IPS DF 4.7 (cell line): ENCODE measurements at regions not wholly inside any gene's neighbourhood (a gene's known extent, or its start where the extent isn't known, plus 50 kb on each side); places are given as distances from the start of the nearest gene placed in this dataset.

Source experiments
- DNase-seq: peaks from one replicate; pipeline ENCODE4 v3.0.0-alpha.2; 2013; ENCODE audit warnings: low spot score; ENCODE audit errors: extremely low read depth

DNA sequence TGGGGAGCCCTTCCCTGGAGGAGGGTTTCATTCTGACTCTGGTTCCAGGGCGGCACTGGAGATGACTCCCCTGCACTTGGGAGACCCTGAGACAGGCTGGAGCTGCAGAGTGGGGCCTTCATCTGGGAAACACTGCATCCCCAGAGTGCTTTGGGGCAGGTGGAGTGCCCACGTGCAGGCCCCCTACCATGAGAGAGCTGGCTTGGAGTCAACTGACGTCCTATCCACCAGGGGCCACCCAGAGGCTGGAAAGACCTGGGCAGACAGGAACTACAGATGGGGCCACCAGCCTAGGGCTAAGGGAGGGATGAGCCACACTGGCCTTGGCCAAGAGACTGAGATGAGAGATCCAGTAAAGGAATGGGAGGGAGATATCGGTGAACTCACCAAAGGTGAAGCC lies 153.8 kb downstream of the ASB1 start:
- DNase-seq: no peak

DNA sequence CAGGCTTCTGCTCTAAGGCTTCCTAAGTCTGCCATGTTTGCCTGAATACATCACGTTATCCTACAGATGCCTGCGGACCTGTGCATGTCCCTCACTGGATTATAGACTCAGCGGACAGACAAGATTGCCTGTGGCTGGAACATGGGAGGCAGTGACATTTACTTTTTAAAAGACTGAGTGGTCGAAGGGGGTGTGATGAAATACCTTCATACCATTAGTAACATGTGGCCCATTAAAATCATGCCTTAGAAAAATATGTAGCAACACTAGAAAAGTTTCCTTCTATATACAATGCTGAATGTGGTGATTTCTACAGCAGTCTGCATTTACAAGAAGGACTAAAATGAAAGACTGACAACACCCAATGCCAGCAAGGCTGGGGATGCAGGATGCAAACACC lies 154.4 kb downstream of the ASB1 start:
- DNase-seq: no peak

DNA sequence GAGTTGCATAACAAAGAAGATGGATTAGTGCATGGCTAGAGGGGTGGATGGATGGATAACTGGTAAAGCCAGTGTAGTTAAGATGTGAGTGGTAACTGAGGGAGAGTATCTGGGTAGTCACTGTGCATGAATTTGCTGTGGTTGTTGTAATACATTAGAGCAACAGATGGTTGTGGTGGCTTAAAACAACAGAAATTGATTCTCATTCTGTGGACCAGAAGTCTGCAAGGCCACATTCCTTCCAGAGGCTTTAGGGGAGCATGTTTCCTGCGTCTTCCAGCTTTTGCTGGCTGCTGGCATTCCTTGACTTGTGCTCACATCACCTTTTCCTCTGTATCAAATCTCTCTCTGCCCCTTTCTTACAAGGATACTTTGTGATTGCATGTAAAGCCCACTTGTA lies 155.4 kb downstream of the ASB1 start:
- DNase-seq: no peak

DNA sequence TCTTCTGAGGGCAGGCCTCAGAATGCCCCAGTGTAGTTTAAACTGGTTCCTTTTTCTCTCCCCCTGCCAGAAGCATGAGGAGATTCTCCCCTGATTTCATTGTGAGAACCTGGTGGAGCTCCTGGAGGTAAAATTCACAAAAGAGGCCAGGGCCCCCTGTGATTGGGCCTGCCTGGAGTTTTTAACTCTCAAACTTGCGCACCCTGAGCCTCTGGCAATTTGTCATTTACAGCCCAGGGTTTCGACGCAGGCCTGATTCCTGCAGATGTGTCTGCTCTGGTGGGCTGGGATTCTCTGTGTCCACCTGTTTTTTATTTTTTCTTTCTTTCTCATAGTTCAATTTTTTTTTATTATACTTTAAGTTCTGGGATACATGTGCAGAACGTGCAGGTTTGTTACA lies 157.9 kb downstream of the ASB1 start:
- no peak for DNase-seq

DNA sequence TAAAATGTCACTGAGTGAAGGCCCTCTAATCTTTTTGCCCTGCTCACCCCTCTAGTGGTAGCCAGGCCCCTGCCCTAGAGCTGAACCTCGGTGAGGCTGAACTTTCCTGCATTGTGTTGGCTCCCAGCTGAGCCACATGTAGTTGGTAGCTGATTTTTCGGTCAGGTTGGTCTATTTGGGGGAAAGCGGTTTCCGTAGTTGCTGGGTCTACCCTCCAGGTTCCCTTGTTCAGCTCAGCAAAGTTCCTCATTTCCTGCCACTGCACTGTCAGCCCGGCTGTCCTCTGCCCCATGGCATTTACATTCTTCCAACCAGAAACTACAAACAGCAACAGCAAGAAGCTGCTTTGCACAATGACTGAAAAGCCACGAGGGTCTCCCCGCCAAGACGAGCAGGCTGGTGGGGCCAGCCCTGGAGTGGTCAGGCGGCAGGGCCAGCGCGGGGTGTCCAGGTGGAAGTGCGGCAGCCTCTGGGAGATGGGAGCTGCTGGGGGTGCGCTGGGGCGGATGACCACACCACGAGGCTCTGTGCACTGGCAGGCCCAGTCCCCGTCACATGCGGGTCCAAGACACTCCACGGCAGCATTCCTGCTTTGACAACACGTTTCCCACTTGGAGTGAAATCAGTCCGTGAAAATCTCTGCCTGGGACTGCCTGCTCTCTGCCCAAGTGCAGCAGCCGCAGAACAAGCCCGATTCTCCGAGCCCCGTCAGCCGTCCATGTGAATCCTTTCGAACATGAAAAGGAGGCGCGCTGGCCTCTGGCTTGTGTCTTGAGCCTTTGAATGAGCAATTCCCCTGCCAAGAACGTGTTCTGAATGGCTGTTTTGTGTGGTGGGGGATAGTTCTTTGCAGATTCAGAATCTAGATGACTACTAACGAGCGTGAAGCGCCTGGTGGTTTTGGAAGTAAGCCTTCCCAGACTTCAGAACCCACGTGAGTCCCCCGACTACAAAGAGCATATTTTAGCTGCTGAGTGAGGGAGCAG lies 159.4 kb downstream of the ASB1 start:
- DNase-seq: no peak

DNA sequence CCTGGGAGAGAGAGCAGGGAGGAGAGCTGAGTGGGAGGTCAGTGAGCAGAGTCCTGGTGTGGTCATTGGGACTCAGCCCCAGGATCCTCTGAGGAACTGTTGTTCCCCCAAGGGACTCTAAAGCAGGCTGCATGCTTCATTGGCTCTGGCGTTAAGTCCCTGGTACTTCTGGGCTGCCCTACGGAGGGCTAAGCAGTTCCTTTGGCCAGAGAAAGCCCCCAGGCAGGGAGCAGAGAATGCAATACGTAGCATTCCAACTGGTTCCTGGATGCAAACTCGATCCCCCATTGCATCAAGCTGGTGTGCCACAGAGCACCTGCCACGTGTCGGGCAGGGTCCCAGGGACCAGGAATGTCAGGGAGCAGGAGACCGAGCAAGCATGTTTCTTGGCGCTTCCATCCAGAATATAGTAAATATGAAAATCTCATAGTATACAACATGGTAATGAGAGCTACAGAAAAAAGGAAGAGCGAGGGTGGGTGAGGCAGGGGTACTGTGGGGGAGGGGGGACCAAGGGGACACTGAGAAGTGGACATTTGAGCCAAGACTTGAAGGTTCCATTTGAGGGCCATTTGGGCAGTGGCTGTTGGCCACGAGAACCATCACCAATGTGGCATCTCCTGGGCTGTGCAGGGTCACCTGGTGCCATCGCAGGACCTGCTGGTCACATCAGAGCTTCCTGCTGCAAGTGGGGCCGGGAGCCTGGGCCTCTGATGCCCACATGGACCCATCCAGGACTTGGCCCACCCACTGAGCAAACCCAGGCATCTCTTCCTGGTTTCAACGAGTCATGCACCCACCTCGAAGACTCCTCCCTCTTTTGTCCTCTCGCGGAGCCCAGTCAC lies 160.4 kb downstream of the ASB1 start:
- no peak for DNase-seq

DNA sequence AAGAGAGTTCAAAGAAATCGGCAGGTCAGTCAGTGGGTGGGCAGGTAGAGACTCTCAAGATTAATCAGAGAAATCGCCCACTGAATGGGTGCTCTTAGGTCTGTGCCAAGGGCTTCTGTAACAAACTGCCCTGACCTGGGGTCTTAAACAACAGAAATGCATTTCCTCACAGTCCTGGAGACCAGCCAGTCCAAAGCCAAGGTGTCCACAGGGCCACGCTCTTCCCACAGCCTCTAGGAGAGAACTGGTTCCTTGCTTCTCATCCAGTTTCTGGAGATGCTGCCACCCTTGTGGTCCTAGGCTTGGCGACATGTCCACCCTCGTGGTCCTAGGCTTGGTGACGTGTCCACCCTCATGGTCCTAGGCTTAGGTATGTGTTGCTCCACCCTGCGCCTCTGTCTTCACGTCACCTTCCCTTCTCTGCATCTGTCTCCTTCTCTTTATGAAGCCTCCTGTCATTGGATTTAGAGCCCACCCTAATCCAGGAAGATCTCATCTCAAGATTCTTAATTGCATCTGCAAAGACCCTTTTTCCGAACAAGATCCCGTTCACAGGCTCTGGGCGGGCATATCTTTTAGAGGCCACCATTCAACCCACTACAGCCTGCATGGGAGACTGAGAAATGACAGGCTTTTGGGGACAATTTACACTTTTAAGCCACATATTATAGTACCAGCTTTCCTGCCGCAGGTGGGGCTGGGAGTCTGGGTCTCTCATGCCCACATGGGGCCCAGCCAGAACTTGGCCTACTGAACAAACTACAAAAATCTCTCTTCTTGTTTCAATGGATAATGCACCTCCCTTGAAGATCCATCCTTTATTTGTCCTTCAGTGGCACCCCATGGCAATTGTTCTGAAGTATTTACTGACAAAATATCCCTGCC lies 161.3 kb downstream of the ASB1 start:
- DNase-seq: no peak

DNA sequence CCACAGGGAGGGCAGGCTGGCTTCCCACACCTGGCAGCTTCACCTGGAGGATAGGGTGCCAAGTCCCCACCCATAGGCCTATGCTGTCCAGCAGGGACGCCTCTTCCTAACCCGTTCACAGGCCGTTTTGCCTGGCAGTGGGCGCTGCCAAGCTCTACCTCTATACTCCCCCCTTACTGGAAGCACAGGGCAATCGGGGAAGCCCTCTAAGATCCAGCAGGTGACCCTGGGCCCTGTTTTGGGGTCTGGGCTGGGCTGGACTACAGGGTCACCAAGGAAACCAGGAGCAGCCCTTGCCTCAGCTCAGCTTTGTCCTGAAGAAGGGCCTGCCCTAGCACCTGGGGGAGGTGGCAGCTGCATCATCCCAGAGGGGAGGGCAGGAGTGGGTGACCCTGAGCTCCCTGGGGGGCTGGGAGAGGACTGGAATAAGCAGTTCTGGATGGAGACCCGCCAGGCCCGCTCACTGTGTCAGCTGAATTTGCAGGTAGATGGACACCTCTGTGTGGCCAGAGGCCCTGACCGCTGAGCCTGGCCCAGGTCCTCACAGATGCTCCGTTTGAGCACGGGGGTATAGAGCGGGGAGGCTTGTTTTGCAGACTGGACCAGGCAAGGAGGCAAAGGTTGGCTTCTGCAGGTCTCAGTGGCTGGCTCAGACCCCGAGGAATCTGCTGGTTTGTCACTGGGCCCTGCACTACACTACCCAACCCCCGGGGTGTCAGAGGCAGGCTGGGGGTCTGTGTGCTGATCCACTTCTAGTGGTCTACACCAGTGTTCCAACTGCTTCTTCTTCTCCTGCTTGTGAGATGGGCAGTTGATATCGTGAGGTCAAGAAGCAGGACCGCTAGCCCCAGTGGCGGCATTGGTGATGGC lies 163.1 kb downstream of the ASB1 start:
- no peak for DNase-seq

DNA sequence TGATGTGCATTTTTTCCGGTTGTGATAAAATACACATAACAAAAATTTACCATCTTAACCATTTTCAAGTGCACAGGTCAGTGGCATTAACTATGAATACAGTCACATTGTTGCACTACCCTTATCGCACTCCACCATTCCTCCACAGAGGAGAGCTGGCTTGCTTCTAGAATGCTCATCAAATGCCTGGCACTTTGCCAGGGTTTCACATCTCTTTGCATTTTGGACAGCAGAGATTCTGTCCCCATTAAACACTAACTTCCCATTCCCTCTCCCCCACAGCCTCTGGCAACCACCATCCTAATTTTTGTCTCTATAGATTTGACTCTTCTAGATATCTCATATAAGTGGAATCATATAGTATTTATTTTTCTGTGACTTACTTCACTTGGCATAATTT lies 165.0 kb downstream of the ASB1 start:
- no peak for DNase-seq

DNA sequence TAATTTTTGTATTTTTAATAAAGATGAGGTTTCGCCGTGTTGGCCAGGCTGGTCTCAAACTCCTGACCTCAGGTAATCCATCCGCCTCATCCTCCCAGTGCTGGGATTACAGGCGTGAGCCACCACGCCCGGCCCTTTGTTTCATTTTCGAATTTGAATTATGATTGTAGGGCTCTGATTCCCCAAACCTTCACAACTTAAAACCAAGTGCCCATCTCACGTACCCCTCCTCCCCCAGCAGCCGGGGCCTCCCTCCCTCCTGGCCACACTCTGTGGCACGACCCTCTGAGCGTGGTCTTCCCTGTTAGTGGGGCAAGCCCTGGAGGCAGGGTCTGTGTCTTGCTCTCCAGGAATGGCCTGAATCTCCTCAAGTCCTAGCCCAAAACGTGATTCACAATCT lies 166.5 kb downstream of the ASB1 start:
- DNase-seq: no peak

DNA sequence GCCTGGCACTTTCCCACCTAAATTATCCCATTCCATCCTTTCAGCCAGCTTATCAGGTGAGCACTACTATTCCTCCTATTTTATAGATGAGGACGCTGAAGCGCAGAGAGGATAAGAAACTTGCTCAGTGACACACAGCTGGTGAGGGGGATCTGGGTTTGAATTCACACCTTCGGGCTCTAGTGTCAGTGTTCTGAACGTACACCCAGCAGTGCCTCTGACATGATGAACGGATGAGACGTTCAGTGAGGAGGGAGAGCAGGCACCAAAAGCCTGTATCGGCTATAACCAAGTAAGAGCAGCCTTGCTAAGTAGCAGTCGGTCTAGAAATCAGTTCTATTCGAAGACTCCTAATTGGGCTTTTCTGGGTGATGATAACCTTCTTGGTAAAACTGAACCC lies 167.0 kb downstream of the ASB1 start:
- DNase-seq: no peak

DNA sequence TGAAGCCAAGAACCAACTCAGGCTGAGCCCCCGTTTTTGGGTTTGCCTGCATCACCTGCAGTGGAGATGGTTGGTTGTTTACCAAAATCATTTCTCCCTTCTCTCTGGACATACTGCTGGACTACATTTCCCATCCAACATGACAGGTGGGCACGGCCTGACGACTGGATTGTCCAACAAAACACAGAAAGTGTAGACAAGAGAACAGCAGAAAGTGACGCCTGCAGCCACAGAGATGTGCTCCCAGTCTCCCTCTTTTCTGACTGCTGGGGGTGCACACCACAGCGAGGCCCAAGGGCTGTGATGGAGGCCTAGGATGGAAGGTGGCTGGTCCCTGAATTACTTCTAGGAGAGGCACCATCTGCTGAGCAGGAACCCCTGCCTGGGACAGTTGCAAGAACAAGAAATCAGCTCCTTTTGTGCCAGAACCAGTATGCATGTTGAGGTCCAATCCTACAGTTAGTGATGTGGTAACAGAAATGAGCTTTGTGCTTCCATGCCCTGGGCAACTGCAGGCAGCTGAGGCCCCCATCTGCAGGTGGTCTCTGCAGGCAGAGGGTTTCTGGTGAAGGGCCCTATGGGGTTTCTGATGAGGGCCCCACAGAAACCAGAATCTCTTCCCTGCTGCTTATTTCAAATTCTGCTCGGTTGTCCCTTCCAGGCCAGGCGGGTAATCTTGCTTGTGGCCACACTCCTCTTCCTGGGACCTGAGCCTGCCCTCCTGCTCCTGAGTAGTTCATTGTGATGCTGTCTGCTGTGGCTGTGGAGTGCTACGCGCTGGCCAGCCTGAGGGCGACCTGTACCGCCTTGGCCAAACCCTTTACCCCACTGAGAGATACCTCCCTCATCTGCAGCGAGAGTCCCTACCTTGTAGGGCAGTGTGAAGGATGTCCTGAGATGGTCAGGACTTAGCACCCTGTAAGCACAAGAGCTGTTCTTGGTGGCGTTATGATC lies 168.3 kb downstream of the ASB1 start:
- no peak for DNase-seq

DNA sequence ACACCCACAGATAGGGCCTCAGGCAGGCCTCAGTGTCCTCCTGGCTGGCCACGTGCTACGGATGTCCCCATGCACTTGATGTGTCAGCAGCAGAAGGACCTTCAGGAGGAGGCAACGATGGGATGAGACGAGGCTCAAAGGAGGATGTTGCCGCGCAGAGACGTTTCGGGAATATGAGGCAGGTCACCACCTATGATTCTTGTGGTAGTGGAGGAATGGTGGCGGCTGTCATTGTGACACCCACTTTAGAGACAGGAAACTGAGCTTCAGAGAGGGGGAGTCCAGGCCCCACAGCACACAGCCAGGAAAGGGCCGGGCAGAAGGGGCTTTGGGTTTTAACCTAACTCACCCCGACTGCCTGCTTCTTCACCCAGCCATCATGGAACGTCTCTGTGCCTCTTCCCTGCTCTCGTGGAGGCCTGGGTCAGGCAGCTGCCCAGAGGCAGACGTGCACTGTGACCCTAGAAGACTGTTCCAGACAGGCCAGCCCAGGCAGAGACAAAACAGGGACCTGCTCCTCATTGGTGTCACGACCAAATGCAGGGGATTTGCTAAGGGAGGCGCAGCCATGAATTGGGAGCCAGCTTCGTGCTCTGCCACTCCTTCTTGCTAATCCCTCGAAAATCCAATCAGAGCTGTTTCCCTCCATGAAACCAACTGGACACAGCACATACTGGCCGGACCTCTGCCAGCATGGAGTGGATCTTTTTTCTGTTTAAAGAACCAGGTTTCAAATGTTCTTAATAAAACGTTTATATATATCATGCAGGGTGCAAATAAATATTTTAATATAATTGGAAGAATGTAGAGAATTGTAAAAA lies 169.2 kb downstream of the ASB1 start:
- DNase-seq: no peak

DNA sequence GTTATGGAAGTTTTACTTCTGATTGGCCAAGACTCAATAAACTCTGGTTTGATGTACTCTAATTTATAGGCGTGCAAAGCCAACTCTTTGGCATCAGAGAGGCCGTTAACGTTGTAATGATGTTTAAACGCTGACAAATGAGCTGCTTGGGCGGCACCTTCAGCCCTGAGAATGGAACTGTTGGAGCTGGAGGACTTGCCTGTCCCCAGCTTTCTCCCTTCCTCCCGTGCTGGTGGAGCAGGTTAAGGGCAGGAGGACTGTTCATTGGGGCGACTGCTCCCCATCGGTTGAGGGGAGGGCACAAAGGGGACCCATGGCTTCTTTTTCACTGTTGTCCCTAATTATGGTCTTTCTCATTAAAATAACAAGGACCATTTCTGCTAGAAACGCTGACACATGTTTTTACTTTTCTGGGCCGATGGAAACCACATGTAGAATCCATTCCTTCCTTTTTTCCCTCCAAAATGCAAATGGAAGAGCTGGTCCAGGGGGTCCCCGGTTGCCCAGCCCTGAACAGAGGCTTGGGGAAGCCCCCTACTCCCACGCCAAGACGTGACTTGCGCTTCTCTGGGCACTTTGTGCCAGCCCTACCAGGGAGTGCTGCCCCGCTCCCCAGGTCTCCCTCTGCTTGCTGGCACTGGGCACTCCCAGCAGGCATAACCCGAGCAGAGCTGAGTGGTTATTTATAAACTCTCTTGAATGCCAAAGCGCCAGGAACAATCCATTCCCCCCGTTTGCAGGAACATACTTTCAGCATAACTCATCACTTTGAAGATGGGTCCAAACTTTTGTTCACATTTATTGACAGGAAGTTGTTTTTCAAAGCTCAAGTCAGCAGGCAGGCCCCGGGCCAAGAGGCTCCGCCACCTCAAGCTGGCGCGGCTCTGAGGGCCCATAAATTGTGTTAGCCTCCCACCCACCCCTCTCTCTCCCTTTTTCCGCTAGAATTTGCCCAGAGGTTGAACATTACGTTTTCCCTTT lies 170.1 kb downstream of the ASB1 start:
- no peak for DNase-seq

DNA sequence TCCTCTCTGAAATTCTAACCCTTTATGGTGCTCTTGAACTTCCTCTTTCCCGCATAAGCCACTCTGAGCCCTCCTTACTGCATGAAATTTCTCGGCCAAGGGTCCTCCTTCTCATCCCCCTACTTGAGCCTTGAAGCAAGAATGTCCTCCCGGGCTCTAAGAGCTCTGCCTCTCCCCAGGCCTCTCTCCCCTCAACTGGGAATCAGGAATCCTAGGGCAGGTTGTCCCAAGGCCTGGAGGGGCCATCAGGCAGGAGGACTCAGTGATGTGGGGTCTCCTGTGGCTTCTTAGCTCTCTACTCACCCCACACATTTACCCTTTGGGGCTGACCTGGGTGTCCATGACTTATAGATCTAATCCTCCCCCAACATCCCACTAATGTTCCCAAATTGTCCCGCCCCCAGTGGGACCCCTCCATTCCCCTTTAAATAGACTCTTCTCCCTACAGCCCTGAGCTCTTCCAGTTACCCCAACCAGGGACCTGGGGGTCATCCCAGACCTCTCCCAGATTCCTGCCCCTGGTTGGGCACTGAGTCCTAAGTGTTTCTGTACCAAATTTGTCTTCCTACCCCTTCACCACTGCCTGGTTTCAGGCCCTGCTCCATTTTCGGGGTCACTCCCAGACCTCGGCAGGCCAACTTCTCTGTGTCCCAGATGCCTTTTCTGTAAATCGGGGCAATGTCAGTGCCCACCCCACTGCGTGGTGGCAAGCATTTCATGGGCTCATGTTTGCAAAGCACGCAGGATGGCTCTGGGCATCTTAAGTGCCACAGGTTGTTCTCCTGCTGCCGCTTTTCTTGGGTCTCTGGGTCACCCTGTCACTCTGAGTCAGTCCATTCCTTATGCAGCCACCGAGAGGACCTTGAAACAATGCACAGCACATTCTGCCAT lies 171.2 kb downstream of the ASB1 start:
- DNase-seq: no peak
